C4-2B (cell line): ENCODE measurements at regions not wholly inside any gene's neighbourhood (a gene's known extent, or its start where the extent isn't known, plus 50 kb on each side); places are given as distances from the start of the nearest gene placed in this dataset.

Experiments used
- H3K27ac ChIP-seq: fragments of 450-650 bp; 2 replicates; pipeline ENCODE4 v1.5.1; 2017
- CTCF ChIP-seq: fragments of 450-650 bp; conservative IDR thresholded peaks from 2 replicates; pipeline ENCODE4 v1.5.1; 2017; ENCODE audit warnings: mild to moderate bottlenecking
- ZFX ChIP-seq: fragments of 450-650 bp; IDR thresholded peaks from 2 replicates; pipeline ENCODE4 v1.6.1; 2017

DNA sequence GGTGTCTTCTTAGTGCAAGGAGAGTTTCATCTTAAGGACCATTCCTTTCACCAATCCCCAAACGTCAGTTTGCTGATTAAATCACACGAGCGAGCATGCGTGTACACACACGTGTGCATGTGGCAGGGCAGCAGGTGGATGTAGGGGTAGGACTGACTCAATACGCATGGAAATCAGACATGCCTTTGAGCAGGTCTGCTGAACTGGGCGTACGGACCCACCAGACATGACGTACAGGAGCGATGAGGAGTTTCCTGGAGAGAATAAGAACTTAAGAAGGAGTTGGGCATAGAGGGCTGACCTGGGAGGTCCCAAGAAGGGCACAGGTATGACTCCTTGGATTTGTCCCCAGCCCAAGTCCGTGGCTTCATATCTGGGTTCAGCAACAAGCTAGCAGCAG is 170.0 kb downstream of the FGF18 start:
- TF ChIP-seq CTCF (no peak), ZFX (no peak)
- no peak overlapping the region for H3K27ac ChIP-seq

DNA sequence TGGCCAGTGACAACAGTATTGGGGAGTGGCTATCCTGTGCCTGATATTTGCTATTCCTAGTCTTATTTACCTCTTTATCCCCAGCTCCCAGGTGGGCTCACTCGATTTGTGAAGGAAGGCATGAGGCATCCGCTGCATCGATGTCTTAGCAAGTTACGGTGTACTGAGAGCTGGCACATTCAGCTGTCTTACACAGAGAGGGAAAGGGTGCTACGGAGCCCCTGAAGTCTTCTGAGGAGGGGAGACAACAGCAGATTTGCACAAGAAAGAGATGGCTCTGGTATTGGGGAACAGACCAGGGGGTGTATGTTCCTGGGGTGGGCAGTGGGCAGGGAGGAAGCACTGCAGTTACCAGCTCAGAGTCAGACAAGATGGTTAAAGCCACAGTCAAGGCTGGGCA is 172.6 kb downstream of the FGF18 start:
- H3K27ac ChIP-seq, result no peak overlapping the region
- TF ChIP-seq ZFX, result no peak
- TF ChIP-seq CTCF, result no peak

- no peak overlapping the region for H3K27ac ChIP-seq
- TF ChIP-seq ZFX (no peak), CTCF (no peak)
Observed at GRCh38 chr5:171592736-171593135, 173.3 kb downstream of the FGF18 start.

DNA sequence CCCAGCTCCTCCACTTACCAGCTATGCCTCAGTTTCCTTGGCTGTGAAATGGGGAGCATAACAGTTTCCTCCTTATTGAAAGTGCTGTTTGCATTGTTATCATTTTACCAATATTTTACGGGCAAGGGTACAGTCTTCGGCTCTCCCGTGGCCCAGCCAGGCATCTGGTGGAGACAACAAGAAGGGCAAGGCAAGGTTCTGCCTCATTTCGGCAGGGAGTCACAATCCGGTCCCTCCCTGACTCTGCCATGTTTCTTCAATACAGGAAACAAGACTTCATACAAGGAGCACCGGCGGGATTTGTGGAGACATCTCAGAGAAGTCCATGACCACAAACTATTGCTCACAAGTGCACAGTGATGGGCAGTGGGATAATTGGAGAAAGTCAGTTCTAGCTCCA is 174.0 kb downstream of the FGF18 start:
- no peak overlapping the region for H3K27ac ChIP-seq
- TF ChIP-seq CTCF, result no peak
- no peak for TF ChIP-seq ZFX

GRCh38 chr5:171593976-171594375 is 174.5 kb downstream of the FGF18 start:
- TF ChIP-seq CTCF (no peak), ZFX (no peak)
- no peak overlapping the region for H3K27ac ChIP-seq

GRCh38 chr5:171595401-171595800 is 176.0 kb downstream of the FGF18 start:
- H3K27ac ChIP-seq, result no peak overlapping the region
- TF ChIP-seq ZFX, result no peak
- no peak for TF ChIP-seq CTCF

DNA sequence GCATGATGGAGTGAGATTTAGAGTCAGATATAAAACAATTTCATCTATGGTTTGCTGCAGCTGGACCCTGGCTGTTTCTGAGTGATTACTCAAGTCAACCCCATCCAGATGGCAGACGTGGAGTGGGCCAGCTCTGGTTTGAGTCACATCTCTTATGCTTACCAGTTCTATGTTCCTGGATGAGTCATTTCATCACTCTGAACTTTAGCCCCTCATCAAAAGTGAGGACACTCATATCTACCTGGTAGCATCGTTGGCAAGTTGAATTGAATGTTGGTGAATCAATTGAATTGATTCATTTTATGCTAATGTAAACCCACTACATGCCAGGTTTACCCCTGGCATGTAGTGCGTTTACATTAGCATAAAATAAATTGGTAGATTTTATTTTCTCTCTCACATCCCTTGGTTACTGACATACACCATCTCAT is 176.4 kb downstream of the FGF18 start:
- TF ChIP-seq CTCF, result no peak
- no peak for TF ChIP-seq ZFX
- no peak overlapping the region for H3K27ac ChIP-seq
